RWPE2 (cell line): ENCODE measurements at regions not wholly inside any gene's neighbourhood (a gene's known extent, or its start where the extent isn't known, plus 50 kb on each side); places are given as distances from the start of the nearest gene placed in this dataset.

Experiments used
- ATAC-seq: fragments of 200-7000 bp; cut with Tn5 transposase; 3 replicates; pipeline ENCODE4 v1.9.1; 2021; ENCODE audit warnings: low read depth
- DNase-seq: peaks from one replicate; pipeline ENCODE4 v3.0.0-alpha.2; 2020; ENCODE audit warnings: low spot score
- H3K27ac ChIP-seq: fragments of 450-650 bp; 2 replicates; pipeline ENCODE4 v1.5.1; 2017; ENCODE audit warnings: mild to moderate bottlenecking; ENCODE audit not compliant: poor library complexity, severe bottlenecking
- H3K27me3 ChIP-seq: fragments of 250-450 bp; sonication (Bioruptor Pico); 2 replicates; pipeline ENCODE4 v1.5.1; 2021; ENCODE audit warnings: mild to moderate bottlenecking, moderate library complexity; ENCODE audit not compliant: insufficient read depth, poor library complexity, severe bottlenecking
- H3K36me3 ChIP-seq: fragments of 250-450 bp; sonication (Bioruptor Pico); 2 replicates; pipeline ENCODE4 v1.5.1; 2020; ENCODE audit warnings: low read depth, mild to moderate bottlenecking, moderate library complexity
- H3K4me1 ChIP-seq: fragments of 250-450 bp; sonication (Bioruptor Pico); 2 replicates; pipeline ENCODE4 v1.5.1; 2021; ENCODE audit warnings: mild to moderate bottlenecking, moderate library complexity; ENCODE audit not compliant: insufficient read depth, poor library complexity, severe bottlenecking
- H3K4me3 ChIP-seq: fragments of 250-450 bp; sonication (Bioruptor Pico); 2 replicates; pipeline ENCODE4 v1.5.1; 2021; ENCODE audit warnings: mild to moderate bottlenecking, moderate library complexity; ENCODE audit not compliant: severe bottlenecking
- H3K9me3 ChIP-seq: fragments of 250-450 bp; sonication (Bioruptor Pico); 2 replicates; pipeline ENCODE4 v1.5.1; 2021; ENCODE audit warnings: mild to moderate bottlenecking, moderate library complexity; ENCODE audit not compliant: severe bottlenecking
- CTCF ChIP-seq: fragments of 450-650 bp; IDR thresholded peaks from one replicate; pipeline ENCODE4 v1.5.1; 2017; ENCODE audit warnings: mild to moderate bottlenecking, moderate library complexity; ENCODE audit not compliant: poor library complexity, severe bottlenecking

- ATAC-seq (no peak), DNase-seq (no peak)
- Histone ChIP-seq H3K4me3 (no peak overlapping the region), H3K27me3 (no peaks in the 10 kb centered on the region), H3K4me1 (no peaks in the 10 kb centered on the region), H3K27ac (no peak overlapping the region), H3K36me3 (no peaks in the 10 kb centered on the region), H3K9me3 (no peaks in the 10 kb centered on the region)
- TF ChIP-seq CTCF, result no peak
Measured at GRCh38 chr3:137524751-137525150, 239.4 kb upstream of the SOX14 start.

- no peaks in the 10 kb centered on the region for H3K36me3 ChIP-seq
- no peaks in the 10 kb centered on the region for H3K4me1 ChIP-seq
- H3K27ac ChIP-seq, result no peak overlapping the region
- no peak for ATAC-seq
- no peak for DNase-seq
- no peak overlapping the region for H3K4me3 ChIP-seq
- no peak for TF ChIP-seq CTCF
- H3K9me3 ChIP-seq, result no peaks in the 10 kb centered on the region
- no peaks in the 10 kb centered on the region for H3K27me3 ChIP-seq
Measured at GRCh38 chr3:137525471-137525870, 238.6 kb upstream of the SOX14 start.

- DNase-seq, result no peak
- ATAC-seq, result no peak
- Histone ChIP-seq H3K4me3 (no peak overlapping the region), H3K27ac (no peak overlapping the region), H3K9me3 (no peaks in the 10 kb centered on the region), H3K36me3 (no peaks in the 10 kb centered on the region), H3K4me1 (no peaks in the 10 kb centered on the region), H3K27me3 (no peaks in the 10 kb centered on the region)
- TF ChIP-seq CTCF, result no peak
Measured at GRCh38 chr3:137542049-137542448, 222.1 kb upstream of the SOX14 start.

GRCh38 chr3:137554242-137554641, 209.9 kb upstream of the SOX14 start:
- H3K4me3 ChIP-seq, result no peak overlapping the region
- no peaks in the 10 kb centered on the region for H3K4me1 ChIP-seq
- no peaks in the 10 kb centered on the region for H3K36me3 ChIP-seq
- DNase-seq, result no peak
- H3K9me3 ChIP-seq, result no peaks in the 10 kb centered on the region
- no peak for TF ChIP-seq CTCF
- no peak overlapping the region for H3K27ac ChIP-seq
- no peaks in the 10 kb centered on the region for H3K27me3 ChIP-seq
- ATAC-seq, result no peak

GRCh38 chr3:137568880-137569279, 195.2 kb upstream of the SOX14 start:
- no peak for TF ChIP-seq CTCF
- no peak for ATAC-seq

More at GRCh38 chr3:137568880-137569279, 195.2 kb upstream of the SOX14 start:
- Histone ChIP-seq H3K27ac (no peak overlapping the region), H3K4me3 (no peak overlapping the region), H3K36me3 (no peaks in the 10 kb centered on the region), H3K9me3 (no peaks in the 10 kb centered on the region), H3K4me1 (no peaks in the 10 kb centered on the region), H3K27me3 (peaks cover 3% of the 10 kb centered on the region)
- no peak for DNase-seq
